HL-60 (cell line): ENCODE measurements at regions not wholly inside any gene's neighbourhood (a gene's known extent, or its start where the extent isn't known, plus 50 kb on each side); places are given as distances from the start of the nearest gene placed in this dataset.

Source experiments
- POLR2AphosphoS5 ChIP-seq: IDR thresholded peaks from 2 replicates; pipeline ENCODE4 v1.6.1; 2012; ENCODE audit warnings: low read depth
- TF ChIP-seq, protein P1 (sequence below): IDR thresholded peaks from one replicate; pipeline ENCODE4 v1.5.1; 2011; ENCODE audit warnings: low read length, control low read depth, inconsistent platforms; ENCODE audit not compliant: insufficient read depth

GRCh38 chr9:75739884-75740611 is 150.4 kb upstream of the PCSK5 start:
- TF ChIP-seq, protein P1, sequence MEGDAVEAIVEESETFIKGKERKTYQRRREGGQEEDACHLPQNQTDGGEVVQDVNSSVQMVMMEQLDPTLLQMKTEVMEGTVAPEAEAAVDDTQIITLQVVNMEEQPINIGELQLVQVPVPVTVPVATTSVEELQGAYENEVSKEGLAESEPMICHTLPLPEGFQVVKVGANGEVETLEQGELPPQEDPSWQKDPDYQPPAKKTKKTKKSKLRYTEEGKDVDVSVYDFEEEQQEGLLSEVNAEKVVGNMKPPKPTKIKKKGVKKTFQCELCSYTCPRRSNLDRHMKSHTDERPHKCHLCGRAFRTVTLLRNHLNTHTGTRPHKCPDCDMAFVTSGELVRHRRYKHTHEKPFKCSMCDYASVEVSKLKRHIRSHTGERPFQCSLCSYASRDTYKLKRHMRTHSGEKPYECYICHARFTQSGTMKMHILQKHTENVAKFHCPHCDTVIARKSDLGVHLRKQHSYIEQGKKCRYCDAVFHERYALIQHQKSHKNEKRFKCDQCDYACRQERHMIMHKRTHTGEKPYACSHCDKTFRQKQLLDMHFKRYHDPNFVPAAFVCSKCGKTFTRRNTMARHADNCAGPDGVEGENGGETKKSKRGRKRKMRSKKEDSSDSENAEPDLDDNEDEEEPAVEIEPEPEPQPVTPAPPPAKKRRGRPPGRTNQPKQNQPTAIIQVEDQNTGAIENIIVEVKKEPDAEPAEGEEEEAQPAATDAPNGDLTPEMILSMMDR: no peak
- no peak for TF ChIP-seq POLR2AphosphoS5
